ENCODE measurements at regions not wholly inside any gene's neighbourhood (a gene's known extent, or its start where the extent isn't known, plus 50 kb on each side); places are given as distances from the start of the nearest gene placed in this dataset.

DNA sequence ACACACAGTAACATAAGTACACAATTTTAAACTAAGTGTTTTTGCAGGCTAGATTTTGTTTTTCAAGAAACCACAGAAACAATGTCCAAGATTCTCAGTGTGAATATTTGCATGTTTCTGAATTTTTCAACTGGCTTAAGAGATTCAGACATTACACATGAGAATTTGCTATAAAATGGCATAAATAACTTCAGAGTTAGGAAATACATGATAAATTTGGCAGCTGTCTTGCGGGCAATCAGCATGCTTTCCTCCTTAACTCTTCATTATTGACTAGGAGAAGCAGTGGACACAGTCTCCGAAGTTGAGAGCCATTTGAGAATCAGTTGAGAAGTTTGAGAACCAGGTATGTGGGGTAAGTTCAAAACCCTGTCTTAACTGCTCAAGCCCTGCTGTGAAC, 625.6 kb upstream of the SGO1 start (continued):
- TF ChIP-seq TSHZ2 (CRISPR knock-in tag; IDR thresholded peaks at IDR 0.05) (no peak), OSR1 (CRISPR knock-in tag; IDR thresholded peaks at IDR 0.05) (no peak), ISL1 (CRISPR knock-in tag; IDR thresholded peaks at IDR 0.05) (no peak)

DNA sequence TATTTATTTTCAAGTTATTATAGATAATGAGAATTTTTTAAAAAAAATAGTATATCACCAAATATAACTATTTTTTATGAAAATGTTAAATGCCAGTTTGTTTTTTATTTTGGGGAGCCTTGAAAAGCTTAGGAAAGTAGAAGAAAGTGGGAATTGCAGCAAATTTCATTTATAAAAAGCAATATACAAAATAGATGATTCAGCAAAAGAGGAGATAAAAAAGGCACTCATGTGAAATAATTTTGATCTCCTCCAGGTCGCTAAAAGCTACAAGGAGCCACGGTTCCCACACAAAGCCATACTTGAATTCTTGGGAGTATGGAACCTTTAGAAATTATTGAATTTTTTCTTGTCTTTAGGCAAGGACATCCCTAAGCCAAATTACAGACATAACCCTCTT, 625.0 kb upstream of the SGO1 start:
- no peak for ATAC-seq
- no peak for TF ChIP-seq CREB5 (CRISPR knock-in tag; IDR thresholded peaks at IDR 0.05; ENCODE audit: low read depth)
- no peak for TF ChIP-seq ISL1 (CRISPR knock-in tag; IDR thresholded peaks at IDR 0.05)
- TF ChIP-seq ZFP30 (CRISPR knock-in tag; IDR thresholded peaks at IDR 0.05) = no peak
- no peak for TF ChIP-seq PATZ1 (CRISPR knock-in tag; IDR thresholded peaks at IDR 0.05; ENCODE audit: borderline replicate concordance)
- no peak for TF ChIP-seq ZNF8 (CRISPR knock-in tag; IDR thresholded peaks at IDR 0.05)
- no peak for TF ChIP-seq TOX (CRISPR knock-in tag; IDR thresholded peaks at IDR 0.05; ENCODE audit: borderline replicate concordance)
- no peak for TF ChIP-seq ZFP3 (CRISPR knock-in tag; IDR thresholded peaks at IDR 0.05)
- TF ChIP-seq ZNF70 (CRISPR knock-in tag; IDR thresholded peaks at IDR 0.05) = no peak
- TF ChIP-seq TSHZ2 (CRISPR knock-in tag; IDR thresholded peaks at IDR 0.05) = no peak
- TF ChIP-seq ZNF565 (CRISPR knock-in tag; conservative IDR thresholded peaks at IDR 0.05; ENCODE audit: low read depth) = no peak
- TF ChIP-seq OSR1 (CRISPR knock-in tag; IDR thresholded peaks at IDR 0.05) = no peak

GRCh38 chr3:20810555-20810954, 624.5 kb upstream of the SGO1 start:
- ATAC-seq = no peak
- TF ChIP-seq ESRRG (CRISPR knock-in tag; IDR thresholded peaks at IDR 0.05) (no peak), RARB (CRISPR knock-in tag; IDR thresholded peaks at IDR 0.05) (no peak), OSR1 (CRISPR knock-in tag; IDR thresholded peaks at IDR 0.05) (no peak), ZNF565 (CRISPR knock-in tag; conservative IDR thresholded peaks at IDR 0.05; ENCODE audit: low read depth) (no peak), CSDC2 (CRISPR knock-in tag; IDR thresholded peaks at IDR 0.05) (no peak)

DNA sequence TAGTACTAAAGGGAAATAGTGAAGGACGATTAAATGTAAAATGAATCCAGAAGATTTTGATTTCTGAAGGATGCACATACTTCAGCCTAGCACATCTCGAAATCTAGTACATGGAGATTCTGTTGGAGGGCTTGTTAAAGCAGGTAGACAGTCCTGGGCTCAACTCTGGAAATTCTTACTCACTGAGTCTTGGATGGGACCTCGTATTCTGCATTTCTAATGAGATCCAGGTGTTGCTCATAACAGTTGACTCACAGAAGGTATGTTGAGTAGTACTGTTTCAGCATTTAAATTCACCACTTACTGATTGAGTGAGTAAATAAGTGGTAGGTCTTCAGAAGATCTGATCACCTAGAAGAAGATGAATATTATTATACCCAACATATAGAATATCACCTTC, 623.4 kb upstream of the SGO1 start:
- no peak for ATAC-seq
- no peak for TF ChIP-seq CSDC2 (CRISPR knock-in tag; IDR thresholded peaks at IDR 0.05)
- TF ChIP-seq BACH2 (CRISPR knock-in tag; IDR thresholded peaks at IDR 0.05; ENCODE audit: borderline replicate concordance) = no peak
- TF ChIP-seq OSR1 (CRISPR knock-in tag; IDR thresholded peaks at IDR 0.05) = no peak
- no peak for TF ChIP-seq GLIS3 (CRISPR knock-in tag; IDR thresholded peaks at IDR 0.05)
- TF ChIP-seq ZFP3 (CRISPR knock-in tag; IDR thresholded peaks at IDR 0.05) = no peak
- TF ChIP-seq POU6F1 (CRISPR knock-in tag; IDR thresholded peaks at IDR 0.05; ENCODE audit: borderline replicate concordance, low read depth) = no peak
- no peak for TF ChIP-seq ZNF8 (CRISPR knock-in tag; IDR thresholded peaks at IDR 0.05)
- no peak for TF ChIP-seq TOX (CRISPR knock-in tag; IDR thresholded peaks at IDR 0.05; ENCODE audit: borderline replicate concordance)
- no peak for TF ChIP-seq ARNTL (CRISPR knock-in tag; IDR thresholded peaks at IDR 0.05; ENCODE audit: borderline replicate concordance, low read depth)
- no peak for TF ChIP-seq ESRRG (CRISPR knock-in tag; IDR thresholded peaks at IDR 0.05)
- no peak for TF ChIP-seq RARB (CRISPR knock-in tag; IDR thresholded peaks at IDR 0.05)
- no peak for TF ChIP-seq ZNF70 (CRISPR knock-in tag; IDR thresholded peaks at IDR 0.05)
- TF ChIP-seq ZFP30 (CRISPR knock-in tag; IDR thresholded peaks at IDR 0.05) = no peak
- TF ChIP-seq PPARA (CRISPR knock-in tag; IDR thresholded peaks at IDR 0.05; ENCODE audit: borderline replicate concordance) = no peak
- no peak for TF ChIP-seq TSHZ2 (CRISPR knock-in tag; IDR thresholded peaks at IDR 0.05)
- no peak for TF ChIP-seq ZC3H10 (CRISPR knock-in tag; IDR thresholded peaks at IDR 0.05)
- TF ChIP-seq SNAI2 (CRISPR knock-in tag; IDR thresholded peaks at IDR 0.05) = no peak

All from SK-N-SH treated with all-trans-retinoic acid at 6 μM for 48 hours (cell line).